SK-N-SH (cell line): ENCODE measurements at regions not wholly inside any gene's neighbourhood (a gene's known extent, or its start where the extent isn't known, plus 50 kb on each side); places are given as distances from the start of the nearest gene placed in this dataset.

Experiments used
- CTCF ChIA-PET: fragments of 300-600, 350-600 bp; formaldehyde crosslinking; extraction: SDS; loops from one replicate; lab custom pipeline; 2021; lab: Yijun Ruan, JAX
- POLR2A ChIA-PET: fragments of 350-600 bp; sonication (Branson Sonifier 250); formaldehyde crosslinking; extraction: SDS; loops from one replicate; lab custom pipeline; 2020; ENCODE audit warnings: antibody characterized with exemption, inconsistent platforms; lab: Yijun Ruan, JAX
- DNase-seq: peaks from one replicate; pipeline ENCODE4 v3.0.0; 2012
- H2AFZ ChIP-seq: fragments of 200-600 bp; sonication (generic); 2 replicates; pipeline ENCODE4 v1.8.1; 2016; ENCODE audit warnings: antibody characterized with exemption, mild to moderate bottlenecking, low read depth
- H3F3A ChIP-seq: fragments of 200-600 bp; sonication (generic); replicated peaks from 2 replicates; pipeline ENCODE3; 2016; ENCODE audit warnings: antibody characterized with exemption, mild to moderate bottlenecking; ENCODE audit not compliant: insufficient read depth
- H3K27ac ChIP-seq, 2 experiments: fragments of 200-500 bp in 1 of 2; fragments of 200-600 bp in 1 of 2; sonication (Bioruptor generic) in 1 of 2; sonication (generic), shearing (Covaris generic) in 1 of 2; 2 replicates each; pipeline versions ENCODE4 v1.5.1 to v1.6.1; 2014 to 2016; ENCODE audit warnings: low read depth in 2 of 2, inconsistent platforms in 1 of 2, low read length in 1 of 2, mild to moderate bottlenecking in 1 of 2, mixed read lengths in 1 of 2
- H3K27me3 ChIP-seq: fragments of 200-600 bp; sonication (generic), shearing (Covaris generic); 2 replicates; pipeline ENCODE4 v1.6.1; 2016; ENCODE audit warnings: mixed run types; ENCODE audit not compliant: insufficient read depth
- H3K36me3 ChIP-seq, 2 experiments: fragments of 200-500 bp in 1 of 2; fragments of 200-600 bp in 1 of 2; sonication (Bioruptor generic) in 1 of 2; sonication (generic) in 1 of 2; replicated peaks in 1 of 2; 2 replicates each; pipeline versions ENCODE3 to v1.5.1; 2014 to 2016; ENCODE audit warnings: low read length in 1 of 2, mild to moderate bottlenecking in 1 of 2; ENCODE audit not compliant: insufficient read depth in 2 of 2, control insufficient read depth in 1 of 2
- H3K4me1 ChIP-seq, 2 experiments: fragments of 200-500 bp in 1 of 2; fragments of 200-600 bp in 1 of 2; sonication (Bioruptor generic) in 1 of 2; sonication (generic), shearing (Covaris generic) in 1 of 2; 2 replicates each; pipeline versions ENCODE4 v1.5.1 to v1.6.1; 2014 to 2016; ENCODE audit warnings: low read depth in 1 of 2, low read length in 1 of 2, mixed run types in 1 of 2; ENCODE audit not compliant: insufficient read depth in 2 of 2, control insufficient read depth in 1 of 2
- H3K4me2 ChIP-seq: fragments of 200-600 bp; sonication (generic), shearing (Covaris generic); 2 replicates; pipeline ENCODE4 v1.6.1; 2017; ENCODE audit warnings: mixed run types
- H3K4me3 ChIP-seq, 2 experiments: fragments of 200-500 bp in 1 of 2; fragments of 200-600 bp in 1 of 2; sonication (Bioruptor generic) in 1 of 2; sonication (generic), shearing (Covaris generic) in 1 of 2; 2 replicates each; pipeline versions ENCODE4 v1.5.1 to v1.8.1; 2014 to 2016; ENCODE audit warnings: low read depth in 2 of 2, inconsistent platforms in 1 of 2, low read length in 1 of 2, mild to moderate bottlenecking in 1 of 2, mixed read lengths in 1 of 2, moderate library complexity in 1 of 2
- H3K79me2 ChIP-seq: fragments of 200-600 bp; sonication (generic); 2 replicates; pipeline ENCODE4 v1.8.1; 2017; ENCODE audit warnings: mild to moderate bottlenecking; ENCODE audit not compliant: insufficient read depth
- H3K9ac ChIP-seq: fragments of 200-600 bp; sonication (generic); 2 replicates; pipeline ENCODE4 v1.6.1; 2017; ENCODE audit warnings: mixed run types
- H3K9me2 ChIP-seq: fragments of 200-600 bp; sonication (generic); 2 replicates; pipeline ENCODE4 v1.6.1; 2017; ENCODE audit warnings: mixed run types
- H3K9me3 ChIP-seq: fragments of 200-600 bp; sonication (generic); 2 replicates; pipeline ENCODE4 v1.6.1; 2017; ENCODE audit warnings: mixed run types, mild to moderate bottlenecking, moderate library complexity
- H4K20me1 ChIP-seq: fragments of 200-600 bp; sonication (generic); 2 replicates; pipeline ENCODE4 v1.6.1; 2017; ENCODE audit warnings: mild to moderate bottlenecking, mixed run types; ENCODE audit not compliant: insufficient read depth
- CHD2 ChIP-seq: fragments of 150-350 bp; IDR thresholded peaks from 2 replicates; pipeline ENCODE4 v1.6.1; 2018; ENCODE audit warnings: low read length; ENCODE audit not compliant: partially characterized antibody
- ELF1 ChIP-seq: IDR thresholded peaks from 2 replicates; pipeline ENCODE4 v1.4.0; 2012
- EP300 ChIP-seq, 2 experiments: IDR thresholded peaks; 2 replicates each; pipeline versions ENCODE4 v1.4.0 to v1.6.1; 2012; ENCODE audit warnings: borderline replicate concordance in 1 of 2, low read depth in 1 of 2, low read length in 1 of 2
- EZH2phosphoT487 ChIP-seq: fragments of 200-600 bp; sonication (generic); IDR thresholded peaks from 2 replicates; pipeline ENCODE4 v1.6.1; 2017; ENCODE audit warnings: low read depth, mixed run types, mild to moderate bottlenecking, antibody characterized with exemption, moderate library complexity, borderline replicate concordance
- FOSL2 ChIP-seq: IDR thresholded peaks from 2 replicates; pipeline ENCODE4 v1.4.0; 2012; ENCODE audit warnings: low read depth, mild to moderate bottlenecking, moderate library complexity, borderline replicate concordance
- FOXJ3 ChIP-seq: sonication (generic); formaldehyde crosslinking; IDR thresholded peaks from 2 replicates; pipeline ENCODE4 v1.5.1; 2020; ENCODE audit warnings: mild to moderate bottlenecking, missing genetic modification reagents
- FOXM1 ChIP-seq: IDR thresholded peaks from 2 replicates; pipeline ENCODE4 v1.4.0; 2012; ENCODE audit warnings: low read depth, mild to moderate bottlenecking
- GATA2 ChIP-seq: sonication (generic); formaldehyde crosslinking; IDR thresholded peaks from 2 replicates; pipeline ENCODE4 v1.5.0; 2020; ENCODE audit warnings: mild to moderate bottlenecking, missing genetic modification reagents
- MEF2A ChIP-seq: IDR thresholded peaks from 2 replicates; pipeline ENCODE4 v1.4.0; 2012; ENCODE audit warnings: low read depth, borderline replicate concordance
- MXI1 ChIP-seq: IDR thresholded peaks from 2 replicates; pipeline ENCODE4 v1.6.1; 2012; ENCODE audit warnings: mild to moderate bottlenecking, low read depth, low read length, improper control_type of control experiment
- NFIC ChIP-seq: IDR thresholded peaks from 2 replicates; pipeline ENCODE4 v1.4.0; 2012; ENCODE audit warnings: borderline replicate concordance
- NRF1 ChIP-seq: IDR thresholded peaks from 2 replicates; pipeline ENCODE4 v1.6.1; 2012; ENCODE audit warnings: low read depth, mild to moderate bottlenecking, low read length
- POLR2AphosphoS5 ChIP-seq: IDR thresholded peaks from 2 replicates; pipeline ENCODE4 v1.6.1; 2012; ENCODE audit warnings: low read depth, low read length
- RCOR1 ChIP-seq: fragments of 150-350 bp; IDR thresholded peaks from 2 replicates; pipeline ENCODE4 v1.6.1; 2017; ENCODE audit warnings: antibody characterized with exemption, low read length
- RFX5 ChIP-seq: IDR thresholded peaks from 2 replicates; pipeline ENCODE4 v1.6.1; 2012; ENCODE audit warnings: mild to moderate bottlenecking, improper control_type of control experiment, low read length
- SIN3A ChIP-seq: IDR thresholded peaks from 2 replicates; pipeline ENCODE4 v1.6.1; 2012; ENCODE audit warnings: low read depth, mild to moderate bottlenecking, low read length, moderate library complexity, borderline replicate concordance
- SMC3 ChIP-seq: IDR thresholded peaks from 2 replicates; pipeline ENCODE4 v1.6.1; 2012; ENCODE audit warnings: low read depth, low read length, improper control_type of control experiment
- TAF1 ChIP-seq: IDR thresholded peaks from 2 replicates; pipeline ENCODE4 v1.6.1; 2012; ENCODE audit warnings: low read depth, mild to moderate bottlenecking, low read length, moderate library complexity, borderline replicate concordance
- TCF12 ChIP-seq: IDR thresholded peaks from 2 replicates; pipeline ENCODE4 v1.4.0; 2012
- TEAD4 ChIP-seq: IDR thresholded peaks from 2 replicates; pipeline ENCODE4 v1.4.0; 2012; ENCODE audit warnings: mild to moderate bottlenecking, borderline replicate concordance; ENCODE audit not compliant: insufficient read depth
- USF1 ChIP-seq: IDR thresholded peaks from 2 replicates; pipeline ENCODE4 v1.4.0; 2012; ENCODE audit warnings: low read depth, borderline replicate concordance
- YY1 ChIP-seq: IDR thresholded peaks from 2 replicates; pipeline ENCODE4 v1.4.0; 2012; ENCODE audit warnings: low read depth, mild to moderate bottlenecking
- WGBS: methylation state at CpG from one replicate; pipeline ENCODE4 v1.1.6; 2017; ENCODE audit warnings: low lambda C conversion rate; 5-methylcytosine and 5-hydroxymethylcytosine counted together
- TF ChIP-seq, protein P1 (sequence below): fragments of 200-600 bp; sonication (generic); IDR thresholded peaks from 2 replicates; pipeline ENCODE4 v1.6.1; 2017; ENCODE audit warnings: antibody characterized with exemption, mild to moderate bottlenecking, moderate library complexity
- TF ChIP-seq, protein P2 (sequence below): IDR thresholded peaks from 2 replicates; pipeline ENCODE4; 2012

DNA sequence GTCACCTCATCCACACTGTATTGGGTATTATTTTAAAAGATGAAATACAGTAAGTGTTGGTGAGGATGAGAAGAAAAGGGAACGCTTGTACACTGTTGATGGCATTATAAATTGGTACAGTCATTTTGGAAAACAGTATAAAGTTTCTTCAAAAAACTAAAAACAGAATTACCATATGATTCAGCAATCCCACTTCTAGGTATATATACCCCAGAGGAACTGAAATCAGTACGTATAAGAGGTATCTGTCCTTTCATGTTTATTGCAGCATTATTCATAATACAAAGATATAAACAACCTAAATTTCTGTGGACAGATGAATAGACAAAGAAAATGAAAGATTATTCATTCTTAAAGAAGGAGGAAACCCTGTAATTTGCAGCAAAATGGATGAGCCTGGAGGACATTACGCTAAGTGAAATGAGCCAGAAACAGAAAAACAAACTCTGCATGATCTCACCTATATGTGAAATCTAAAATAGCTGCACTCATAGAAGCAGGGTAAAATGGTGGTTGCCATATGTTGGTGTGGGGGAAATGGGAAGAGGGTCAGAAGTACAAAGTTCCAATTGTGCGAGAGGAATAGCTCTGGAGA is 191.6 kb downstream of the TRIM36 start:
- ChIA-PET CTCF (no interaction called here), POLR2A (no interaction called here)
- no peaks in the 10 kb centered on the region for H3K79me2 ChIP-seq
- no peak for DNase-seq
- H3K4me3 ChIP-seq = no peak overlapping the region
- H3F3A ChIP-seq = no peaks in the 10 kb centered on the region
- no peaks in the 10 kb centered on the region for H3K27me3 ChIP-seq
- no peaks in the 10 kb centered on the region for H4K20me1 ChIP-seq
- no peak overlapping the region for H3K9ac ChIP-seq
- H3K9me2 ChIP-seq = no peaks in the 10 kb centered on the region
- TF ChIP-seq MEF2A = no peak
- no peak for TF ChIP-seq TAF1
- no peak for TF ChIP-seq NRF1
- TF ChIP-seq POLR2AphosphoS5 = no peak
- no peak for TF ChIP-seq TEAD4
- TF ChIP-seq EZH2phosphoT487 = no peak
- TF ChIP-seq CHD2 = no peak
- TF ChIP-seq TCF12 = no peak
- TF ChIP-seq NFIC = no peak
- TF ChIP-seq, protein P1, sequence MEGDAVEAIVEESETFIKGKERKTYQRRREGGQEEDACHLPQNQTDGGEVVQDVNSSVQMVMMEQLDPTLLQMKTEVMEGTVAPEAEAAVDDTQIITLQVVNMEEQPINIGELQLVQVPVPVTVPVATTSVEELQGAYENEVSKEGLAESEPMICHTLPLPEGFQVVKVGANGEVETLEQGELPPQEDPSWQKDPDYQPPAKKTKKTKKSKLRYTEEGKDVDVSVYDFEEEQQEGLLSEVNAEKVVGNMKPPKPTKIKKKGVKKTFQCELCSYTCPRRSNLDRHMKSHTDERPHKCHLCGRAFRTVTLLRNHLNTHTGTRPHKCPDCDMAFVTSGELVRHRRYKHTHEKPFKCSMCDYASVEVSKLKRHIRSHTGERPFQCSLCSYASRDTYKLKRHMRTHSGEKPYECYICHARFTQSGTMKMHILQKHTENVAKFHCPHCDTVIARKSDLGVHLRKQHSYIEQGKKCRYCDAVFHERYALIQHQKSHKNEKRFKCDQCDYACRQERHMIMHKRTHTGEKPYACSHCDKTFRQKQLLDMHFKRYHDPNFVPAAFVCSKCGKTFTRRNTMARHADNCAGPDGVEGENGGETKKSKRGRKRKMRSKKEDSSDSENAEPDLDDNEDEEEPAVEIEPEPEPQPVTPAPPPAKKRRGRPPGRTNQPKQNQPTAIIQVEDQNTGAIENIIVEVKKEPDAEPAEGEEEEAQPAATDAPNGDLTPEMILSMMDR = no peak
- no peak for TF ChIP-seq EP300 (IDR thresholded peaks at IDR 0.05; ENCODE audit: borderline replicate concordance in 1 of 2, low read depth in 1 of 2, low read length in 1 of 2)
- TF ChIP-seq, protein P2, sequence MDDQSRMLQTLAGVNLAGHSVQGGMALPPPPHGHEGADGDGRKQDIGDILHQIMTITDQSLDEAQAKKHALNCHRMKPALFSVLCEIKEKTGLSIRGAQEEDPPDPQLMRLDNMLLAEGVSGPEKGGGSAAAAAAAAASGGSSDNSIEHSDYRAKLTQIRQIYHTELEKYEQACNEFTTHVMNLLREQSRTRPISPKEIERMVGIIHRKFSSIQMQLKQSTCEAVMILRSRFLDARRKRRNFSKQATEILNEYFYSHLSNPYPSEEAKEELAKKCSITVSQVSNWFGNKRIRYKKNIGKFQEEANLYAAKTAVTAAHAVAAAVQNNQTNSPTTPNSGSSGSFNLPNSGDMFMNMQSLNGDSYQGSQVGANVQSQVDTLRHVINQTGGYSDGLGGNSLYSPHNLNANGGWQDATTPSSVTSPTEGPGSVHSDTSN = no peak
- TF ChIP-seq YY1 = no peak
- TF ChIP-seq SIN3A = no peak
- no peak for TF ChIP-seq SMC3
- no peak for TF ChIP-seq RCOR1
- no peak for TF ChIP-seq FOXJ3
- H3K4me1 ChIP-seq = no peaks in the 10 kb centered on the region
- H3K27ac ChIP-seq = no peak overlapping the region
- no peaks in the 10 kb centered on the region for H3K36me3 ChIP-seq
- H3K9me3 ChIP-seq = no peaks in the 10 kb centered on the region
- WGBS = 9% methylated on average over 4 of the region's 4 CpGs
- H3K4me2 ChIP-seq = no peak overlapping the region
- H2AFZ ChIP-seq = no peak overlapping the region

DNA sequence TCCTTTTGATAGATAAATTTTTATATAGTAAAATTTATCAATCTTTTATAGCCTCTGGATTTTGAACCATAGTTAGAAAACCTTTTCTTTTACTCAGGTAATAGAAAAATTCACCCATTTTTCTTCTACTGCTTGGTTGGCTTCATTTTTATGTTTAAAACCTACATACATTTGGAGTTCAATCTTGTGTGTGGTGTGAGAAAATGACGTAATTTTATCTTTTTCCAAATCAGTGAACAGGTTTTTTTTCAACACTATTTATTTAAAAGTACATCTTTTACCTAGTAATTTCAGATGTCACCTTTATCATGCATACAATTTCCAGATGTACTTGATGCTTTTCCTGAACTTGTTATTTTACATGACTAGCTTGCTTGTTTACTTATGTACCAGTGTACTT is 200.2 kb downstream of the TRIM36 start:
- ChIA-PET POLR2A (no interaction called here), CTCF (no interaction called here)
- H3K9ac ChIP-seq = no peak overlapping the region
- no peaks in the 10 kb centered on the region for H3F3A ChIP-seq
- H2AFZ ChIP-seq = no peak overlapping the region
- TF ChIP-seq ELF1 = no peak
- TF ChIP-seq MXI1 = no peak
- TF ChIP-seq, protein P1 = no peak
- TF ChIP-seq CHD2 = no peak
- TF ChIP-seq FOSL2 = no peak
- no peak for TF ChIP-seq FOXJ3
- TF ChIP-seq TAF1 = no peak
- no peak for TF ChIP-seq FOXM1
- no peak for TF ChIP-seq SMC3
- TF ChIP-seq SIN3A = no peak
- TF ChIP-seq EZH2phosphoT487 = no peak
- no peak for TF ChIP-seq YY1
- no peak for TF ChIP-seq POLR2AphosphoS5
- TF ChIP-seq RFX5 = no peak
- no peak for TF ChIP-seq RCOR1
- TF ChIP-seq USF1 = no peak
- no peak for TF ChIP-seq GATA2 (CRISPR knock-in tag)
- no peak overlapping the region for H3K4me2 ChIP-seq
- no peaks in the 10 kb centered on the region for H3K36me3 ChIP-seq
- H3K27me3 ChIP-seq = no peaks in the 10 kb centered on the region
- no peak for DNase-seq
- no peak overlapping the region for H3K27ac ChIP-seq
- no peak overlapping the region for H3K4me3 ChIP-seq
- WGBS = 0% methylated on average over 1 of the region's 1 CpG
- H3K9me3 ChIP-seq = no peaks in the 10 kb centered on the region
- H3K79me2 ChIP-seq = no peaks in the 10 kb centered on the region
- no peaks in the 10 kb centered on the region for H4K20me1 ChIP-seq
- H3K9me2 ChIP-seq = no peaks in the 10 kb centered on the region
- no peaks in the 10 kb centered on the region for H3K4me1 ChIP-seq
